Glomerular visceral epithelial cell (primary cell): ENCODE measurements at regions not wholly inside any gene's neighbourhood (a gene's known extent, or its start where the extent isn't known, plus 50 kb on each side); places are given as distances from the start of the nearest gene placed in this dataset.

Experiments
- DNase-seq: peaks from one replicate; pipeline ENCODE4 v3.0.0-alpha.2; 2016; ENCODE audit errors: extremely low spot score

- no peak for DNase-seq
Measured at GRCh38 chr11:36729825-36730224, 131.8 kb upstream of the RAG2 start.

- DNase-seq = no peak
Measured at GRCh38 chr11:36726420-36726819, 128.4 kb upstream of the RAG2 start.

GRCh38 chr11:36724742-36725385, 126.8 kb upstream of the RAG2 start:
- no peak for DNase-seq

- no peak for DNase-seq
Measured at GRCh38 chr11:36722421-36722820, 124.4 kb upstream of the RAG2 start.

- no peak for DNase-seq
Measured at GRCh38 chr11:36719358-36720107, 121.5 kb upstream of the RAG2 start.

GRCh38 chr11:36718451-36718850, 120.4 kb upstream of the RAG2 start:
- no peak for DNase-seq

GRCh38 chr11:36713715-36714114, 115.7 kb upstream of the RAG2 start:
- no peak for DNase-seq

- no peak for DNase-seq
Measured at GRCh38 chr11:36711104-36711825, 113.2 kb upstream of the RAG2 start.
